HCT116 (cell line): ENCODE measurements at regions not wholly inside any gene's neighbourhood (a gene's known extent, or its start where the extent isn't known, plus 50 kb on each side); places are given as distances from the start of the nearest gene placed in this dataset.

Experiments used
- ATAC-seq: fragments of 200-7000 bp; cut with Tn5 transposase; 2 replicates; pipeline ENCODE4 v1.9.1; 2020; ENCODE audit warnings: mild to moderate bottlenecking, moderate library complexity
- BruUV-seq: library from RNA; stranded (reverse); fragments of 400-500 nt; replicated peaks from 2 replicates; lab custom pipeline; 2021; lab: Mats Ljungman, UMichigan
- CTCF ChIA-PET: fragments of 300-600 bp; sonication (Branson Sonifier 250); formaldehyde crosslinking; loops from one replicate; lab custom pipeline; 2021; ENCODE audit warnings: antibody characterized with exemption; lab: Charles Lee
- POLR2A ChIA-PET: fragments of 300-600, 350-600 bp; sonication (Branson Sonifier 250); formaldehyde crosslinking; loops from one replicate; lab custom pipeline; 2021; ENCODE audit warnings: antibody characterized with exemption; lab: Charles Lee
- RAD21 ChIA-PET, 2 experiments: fragments of 300-600 bp; sonication (Branson Sonifier 250); formaldehyde crosslinking; loops; one replicate each; lab custom pipeline; 2023; ENCODE audit warnings: low total read pairs in 2 of 2; ENCODE audit not compliant: uncharacterized antibody in 2 of 2, unreplicated experiment in 2 of 2, low non-redundant PET in 1 of 2; lab: Charles Lee
- DNase-seq: peaks from one replicate; pipeline ENCODE4 v3.0.0-alpha.2; 2010; ENCODE audit warnings: low read depth, low spot score
- H2AFZ ChIP-seq: fragments of 200-600 bp; shearing (Covaris generic), sonication (generic); 2 replicates; pipeline ENCODE4 v1.6.1; 2017; ENCODE audit warnings: low read depth, mixed run types, mixed read lengths, antibody characterized with exemption, low read length; ENCODE audit not compliant: poor library complexity, severe bottlenecking
- H3K27ac ChIP-seq: 2 replicates; pipeline ENCODE4 v1.5.1; 2012; ENCODE audit warnings: low read depth, low read length
- H3K27me3 ChIP-seq: fragments of 200-600 bp; sonication (generic); 2 replicates; pipeline ENCODE4 v1.6.1; 2016; ENCODE audit warnings: mixed run types, low read length, mixed read lengths; ENCODE audit not compliant: insufficient read depth
- H3K36me3 ChIP-seq, 2 experiments: fragments of 200-500 bp in 1 of 2; fragments of 200-600 bp in 1 of 2; sonication (Bioruptor generic) in 1 of 2; sonication (generic) in 1 of 2; 2 replicates each; pipeline versions ENCODE4 v1.5.1 to v1.6.1; 2014 to 2016; ENCODE audit warnings: low read length in 2 of 2, inconsistent platforms in 1 of 2, mixed read lengths in 1 of 2, mixed run types in 1 of 2; ENCODE audit not compliant: insufficient read depth in 2 of 2, control insufficient read depth in 1 of 2
- H3K4me1 ChIP-seq, 2 experiments: fragments of 200-600 bp in 1 of 2; sonication (generic) in 1 of 2; 2 replicates each; pipeline versions ENCODE4 v1.5.1 to v1.6.1; 2012 to 2017; ENCODE audit warnings: low read length in 2 of 2, inconsistent platforms in 1 of 2, mild to moderate bottlenecking in 1 of 2, mixed read lengths in 1 of 2, mixed run types in 1 of 2, moderate library complexity in 1 of 2; ENCODE audit not compliant: insufficient read depth in 2 of 2, control insufficient read depth in 1 of 2
- H3K4me2 ChIP-seq: fragments of 200-600 bp; sonication (generic); 2 replicates; pipeline ENCODE4 v1.6.1; 2017; ENCODE audit warnings: mixed run types, low read length, mixed read lengths
- H3K4me3 ChIP-seq, 2 experiments: fragments of 200-600 bp in 1 of 2; sonication (generic) in 1 of 2; replicated peaks in 1 of 2; 2 replicates each; pipeline ENCODE4 v1.5.1; 2011 to 2016; ENCODE audit warnings: low read length in 2 of 2, control low read depth in 1 of 2, low read depth in 1 of 2, mild to moderate bottlenecking in 1 of 2, mixed read lengths in 1 of 2, mixed run types in 1 of 2
- H3K79me2 ChIP-seq: fragments of 200-600 bp; sonication (generic); 2 replicates; pipeline ENCODE4 v1.6.1; 2017; ENCODE audit warnings: mild to moderate bottlenecking, mixed run types, low read length, moderate library complexity, mixed read lengths; ENCODE audit not compliant: insufficient read depth
- H3K9ac ChIP-seq: fragments of 200-600 bp; sonication (generic); 2 replicates; pipeline ENCODE4 v1.6.1; 2016; ENCODE audit warnings: low read length, mixed read lengths
- H3K9me2 ChIP-seq: fragments of 200-600 bp; sonication (generic), shearing (Covaris generic); 2 replicates; pipeline ENCODE4 v1.6.1; 2017; ENCODE audit warnings: mixed run types, mild to moderate bottlenecking, moderate library complexity; ENCODE audit not compliant: insufficient read depth
- H3K9me3 ChIP-seq, 2 experiments: fragments of 200-500 bp in 1 of 2; fragments of 200-600 bp in 1 of 2; sonication (Bioruptor generic) in 1 of 2; sonication (generic) in 1 of 2; 2 replicates each; pipeline ENCODE4 v1.6.1; 2014 to 2017; ENCODE audit warnings: low read length in 2 of 2, mixed read lengths in 2 of 2, inconsistent platforms in 1 of 2, low read depth in 1 of 2, mild to moderate bottlenecking in 1 of 2, mixed run types in 1 of 2, moderate library complexity in 1 of 2; ENCODE audit not compliant: control insufficient read depth in 1 of 2, insufficient read depth in 1 of 2
- H4K20me1 ChIP-seq: fragments of 200-600 bp; sonication (generic), shearing (Covaris generic); 2 replicates; pipeline ENCODE4 v1.6.1; 2017; ENCODE audit warnings: mixed run types, mild to moderate bottlenecking, moderate library complexity; ENCODE audit not compliant: insufficient read depth
- EGR1 ChIP-seq: IDR thresholded peaks from 2 replicates; pipeline ENCODE4 v1.6.1; 2012; ENCODE audit warnings: low read depth
- POLR2A ChIP-seq: IDR thresholded peaks from 2 replicates; pipeline ENCODE4 v1.7.0; 2011; ENCODE audit warnings: borderline replicate concordance; ENCODE audit not compliant: insufficient read depth, insufficient read length; ENCODE audit errors: extremely low read depth
- RAD21 ChIP-seq: IDR thresholded peaks from 2 replicates; pipeline ENCODE4 v1.6.1; 2012; ENCODE audit warnings: low read depth, mild to moderate bottlenecking
- SIN3A ChIP-seq: IDR thresholded peaks from 2 replicates; pipeline ENCODE4 v1.6.1; 2012; ENCODE audit warnings: low read depth
- SP1 ChIP-seq: IDR thresholded peaks from 2 replicates; pipeline ENCODE4 v1.6.1; 2012; ENCODE audit warnings: low read depth
- intact Hi-C: fragments of 100-400 bp; cut with micrococcal nuclease; formaldehyde crosslinking; loops from 2 replicates; pipeline ENCODE4 v1.10.0; 2022
- TF ChIP-seq, protein P1 (sequence below): IDR thresholded peaks from 2 replicates; pipeline ENCODE4 v1.6.1; 2012
- TF ChIP-seq, protein P2 (sequence below), 3 experiments: fragments of 200-600 bp in 1 of 3; sonication (generic) in 1 of 3; IDR thresholded peaks in 2 of 3; conservative IDR thresholded peaks in 1 of 3; 2 replicates each; pipeline ENCODE4 v1.5.1; 2012 to 2017; ENCODE audit warnings: low read depth in 2 of 3, low read length in 2 of 3, antibody characterized with exemption in 1 of 3, borderline replicate concordance in 1 of 3, control low read depth in 1 of 3, mild to moderate bottlenecking in 1 of 3, mixed read lengths in 1 of 3, mixed run types in 1 of 3, moderate library complexity in 1 of 3; ENCODE audit not compliant: insufficient read depth in 1 of 3
- TF ChIP-seq, protein P3 (sequence below): IDR thresholded peaks from 2 replicates; pipeline ENCODE4 v1.6.1; 2011; ENCODE audit warnings: mild to moderate bottlenecking, low read length, moderate library complexity; ENCODE audit not compliant: insufficient replicate concordance; ENCODE audit errors: extremely low read depth

DNA sequence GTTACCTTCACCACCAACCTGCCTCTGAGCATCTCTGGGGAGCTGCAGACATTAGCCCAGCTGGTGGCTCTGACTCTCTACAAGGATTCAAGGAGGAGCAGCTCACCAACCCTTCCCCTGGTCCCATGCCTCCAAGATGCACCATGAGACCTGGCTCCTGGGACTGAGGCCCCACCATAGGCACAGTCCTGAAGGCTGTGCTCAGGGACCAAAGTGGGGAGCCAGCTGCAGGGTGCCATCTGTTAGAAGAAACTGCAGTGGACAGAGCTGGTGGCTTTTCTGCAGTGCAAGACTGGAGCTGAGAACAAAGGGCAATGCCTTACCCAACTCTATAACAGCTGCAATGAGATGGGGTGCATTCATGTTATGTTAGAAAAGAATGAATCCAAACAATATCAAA, 581.6 kb downstream of the TCERG1L start (continued):
- TF ChIP-seq POLR2A = no peak
- TF ChIP-seq SIN3A = no peak
- TF ChIP-seq EGR1 = no peak
- TF ChIP-seq RAD21 = no peak
- TF ChIP-seq, protein P1, sequence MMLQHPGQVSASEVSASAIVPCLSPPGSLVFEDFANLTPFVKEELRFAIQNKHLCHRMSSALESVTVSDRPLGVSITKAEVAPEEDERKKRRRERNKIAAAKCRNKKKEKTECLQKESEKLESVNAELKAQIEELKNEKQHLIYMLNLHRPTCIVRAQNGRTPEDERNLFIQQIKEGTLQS = no peak

DNA sequence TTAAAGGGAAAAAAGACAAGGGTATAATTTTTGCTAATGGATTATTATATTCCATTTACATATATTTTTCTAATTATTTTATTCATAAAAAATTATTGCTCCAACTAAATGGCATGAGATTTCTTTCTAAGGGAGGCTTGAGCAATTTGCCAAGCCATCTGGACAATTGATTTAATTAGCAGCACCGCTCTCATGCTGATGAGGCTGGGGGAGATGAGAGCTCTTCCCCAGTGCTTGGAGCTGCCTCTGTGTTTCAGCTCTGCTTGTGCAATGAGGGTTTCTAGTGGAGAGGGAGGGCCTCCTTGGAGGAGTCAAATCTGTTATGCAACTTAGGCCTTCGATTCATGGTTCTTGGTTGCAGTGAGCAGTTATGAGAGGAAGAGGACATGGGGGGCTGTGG, 574.3 kb downstream of the TCERG1L start:
- Histone ChIP-seq H3K79me2 (no peaks in the 10 kb centered on the region), H3K27ac (no peak overlapping the region), H3K36me3 (no peaks in the 10 kb centered on the region), H3K9ac (no peak overlapping the region), H3K27me3 (no peaks in the 10 kb centered on the region), H3K9me3 (no peaks in the 10 kb centered on the region), H4K20me1 (no peaks in the 10 kb centered on the region), H3K9me2 (no peaks in the 10 kb centered on the region), H2AFZ (no peak overlapping the region), H3K4me2 (no peak overlapping the region), H3K4me3 (no peak overlapping the region), H3K4me1 (no peaks in the 10 kb centered on the region)
- POLR2A ChIA-PET = no interaction called here
- DNase-seq (no peak), ATAC-seq (no peak)
- intact Hi-C loops = no loop called here
- RAD21 ChIA-PET = no interaction called here
- TF ChIP-seq, protein P2, sequence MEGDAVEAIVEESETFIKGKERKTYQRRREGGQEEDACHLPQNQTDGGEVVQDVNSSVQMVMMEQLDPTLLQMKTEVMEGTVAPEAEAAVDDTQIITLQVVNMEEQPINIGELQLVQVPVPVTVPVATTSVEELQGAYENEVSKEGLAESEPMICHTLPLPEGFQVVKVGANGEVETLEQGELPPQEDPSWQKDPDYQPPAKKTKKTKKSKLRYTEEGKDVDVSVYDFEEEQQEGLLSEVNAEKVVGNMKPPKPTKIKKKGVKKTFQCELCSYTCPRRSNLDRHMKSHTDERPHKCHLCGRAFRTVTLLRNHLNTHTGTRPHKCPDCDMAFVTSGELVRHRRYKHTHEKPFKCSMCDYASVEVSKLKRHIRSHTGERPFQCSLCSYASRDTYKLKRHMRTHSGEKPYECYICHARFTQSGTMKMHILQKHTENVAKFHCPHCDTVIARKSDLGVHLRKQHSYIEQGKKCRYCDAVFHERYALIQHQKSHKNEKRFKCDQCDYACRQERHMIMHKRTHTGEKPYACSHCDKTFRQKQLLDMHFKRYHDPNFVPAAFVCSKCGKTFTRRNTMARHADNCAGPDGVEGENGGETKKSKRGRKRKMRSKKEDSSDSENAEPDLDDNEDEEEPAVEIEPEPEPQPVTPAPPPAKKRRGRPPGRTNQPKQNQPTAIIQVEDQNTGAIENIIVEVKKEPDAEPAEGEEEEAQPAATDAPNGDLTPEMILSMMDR (IDR thresholded peaks at IDR 0.05 in 2 of 3, conservative IDR thresholded peaks at IDR 0.05 in 1 of 3; ENCODE audit: borderline replicate concordance in 1 of 3, insufficient read depth in 1 of 3, low read depth in 2 of 3, low read length in 2 of 3) = no peak
- no peak for TF ChIP-seq SP1
- TF ChIP-seq, protein P3, sequence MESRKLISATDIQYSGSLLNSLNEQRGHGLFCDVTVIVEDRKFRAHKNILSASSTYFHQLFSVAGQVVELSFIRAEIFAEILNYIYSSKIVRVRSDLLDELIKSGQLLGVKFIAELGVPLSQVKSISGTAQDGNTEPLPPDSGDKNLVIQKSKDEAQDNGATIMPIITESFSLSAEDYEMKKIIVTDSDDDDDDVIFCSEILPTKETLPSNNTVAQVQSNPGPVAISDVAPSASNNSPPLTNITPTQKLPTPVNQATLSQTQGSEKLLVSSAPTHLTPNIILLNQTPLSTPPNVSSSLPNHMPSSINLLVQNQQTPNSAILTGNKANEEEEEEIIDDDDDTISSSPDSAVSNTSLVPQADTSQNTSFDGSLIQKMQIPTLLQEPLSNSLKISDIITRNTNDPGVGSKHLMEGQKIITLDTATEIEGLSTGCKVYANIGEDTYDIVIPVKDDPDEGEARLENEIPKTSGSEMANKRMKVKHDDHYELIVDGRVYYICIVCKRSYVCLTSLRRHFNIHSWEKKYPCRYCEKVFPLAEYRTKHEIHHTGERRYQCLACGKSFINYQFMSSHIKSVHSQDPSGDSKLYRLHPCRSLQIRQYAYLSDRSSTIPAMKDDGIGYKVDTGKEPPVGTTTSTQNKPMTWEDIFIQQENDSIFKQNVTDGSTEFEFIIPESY = no peak
- no TSS peak for BruUV-seq
- CTCF ChIA-PET = no interaction called here
